ENCODE measurements at regions not wholly inside any gene's neighbourhood (a gene's known extent, or its start where the extent isn't known, plus 50 kb on each side); places are given as distances from the start of the nearest gene placed in this dataset.

- H3K9me3 ChIP-seq (ENCODE audit: low read depth, low read length), result no peaks in the 10 kb centered on the region
- no peak for DNase-seq (ENCODE audit: low read depth, low spot score)
- no peak overlapping the region for H3K9ac ChIP-seq (ENCODE audit: insufficient read length)
- H3K4me3 ChIP-seq, result no peak overlapping the region
- H3K27ac ChIP-seq, result no peak overlapping the region
- no peaks in the 10 kb centered on the region for H3K36me3 ChIP-seq (ENCODE audit: insufficient read depth, low read length)
- no peak for TF ChIP-seq FOXP2 (optimal IDR thresholded peaks at IDR 0.05; ENCODE audit: control extremely low read depth, extremely low read length, insufficient read depth)
- no peak for TF ChIP-seq POLR2AphosphoS5 (IDR thresholded peaks at IDR 0.05; ENCODE audit: borderline replicate concordance, low read depth, low read length)
- no peak for TF ChIP-seq EZH2 (IDR thresholded peaks at IDR 0.05)
Observed at GRCh38 chr3:194973366-194974000, 287.8 kb downstream of the FAM43A start.

DNA sequence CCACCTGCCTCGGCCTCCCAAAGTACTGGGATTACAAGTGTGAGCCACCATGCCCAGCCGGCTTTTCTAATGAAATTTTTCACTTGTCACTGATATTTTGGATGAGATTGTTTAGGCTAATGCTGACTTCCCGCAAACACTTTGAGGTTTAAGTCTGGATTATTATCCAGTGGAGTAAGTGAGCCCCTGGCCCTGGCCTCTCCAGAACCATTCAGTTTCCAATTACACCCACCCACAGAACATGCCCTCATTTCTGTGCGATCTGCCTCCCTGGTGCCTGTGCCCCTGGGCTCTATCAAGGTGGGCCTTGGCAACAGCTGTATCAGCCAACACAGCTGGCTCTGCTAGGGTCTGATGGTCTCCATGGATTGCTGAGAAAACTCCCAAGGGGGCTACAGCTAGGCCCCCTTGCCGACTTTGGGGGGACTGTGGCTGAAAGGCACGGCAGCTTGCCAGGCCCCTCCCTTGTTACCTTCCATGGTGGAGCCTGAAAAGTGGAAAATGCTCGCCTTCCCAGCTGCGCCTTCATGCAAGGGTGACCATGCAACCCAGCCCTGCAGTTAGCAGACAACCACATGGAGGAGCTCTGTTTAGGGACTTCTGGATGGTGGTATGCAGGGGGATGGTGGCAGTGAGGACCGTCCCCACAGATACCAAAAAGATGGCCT is 288.9 kb downstream of the FAM43A start:
- Histone ChIP-seq H3K4me3 (no peak overlapping the region), H3K36me3 (ENCODE audit: insufficient read depth, low read length) (no peaks in the 10 kb centered on the region), H3K9ac (ENCODE audit: insufficient read length) (no peak overlapping the region), H3K27ac (no peak overlapping the region), H3K9me3 (ENCODE audit: low read depth, low read length) (no peaks in the 10 kb centered on the region)
- no peak for TF ChIP-seq FOXP2 (optimal IDR thresholded peaks at IDR 0.05; ENCODE audit: control extremely low read depth, extremely low read length, insufficient read depth)
- no peak for TF ChIP-seq POLR2AphosphoS5 (IDR thresholded peaks at IDR 0.05; ENCODE audit: borderline replicate concordance, low read depth, low read length)
- DNase-seq (ENCODE audit: low read depth, low spot score), result no peak

- TF ChIP-seq FOXP2 (optimal IDR thresholded peaks at IDR 0.05; ENCODE audit: control extremely low read depth, extremely low read length, insufficient read depth) (no peak), EZH2 (IDR thresholded peaks at IDR 0.05) (no peak), POLR2AphosphoS5 (IDR thresholded peaks at IDR 0.05; ENCODE audit: borderline replicate concordance, low read depth, low read length) (no peak)
- no peaks in the 10 kb centered on the region for H3K9me3 ChIP-seq (ENCODE audit: low read depth, low read length)
- no peak overlapping the region for H3K9ac ChIP-seq (ENCODE audit: insufficient read length)
- H3K4me3 ChIP-seq, result no peak overlapping the region
- H3K36me3 ChIP-seq (ENCODE audit: insufficient read depth, low read length), result no peaks in the 10 kb centered on the region
- DNase-seq (ENCODE audit: low read depth, low spot score), result no peak
- no peak overlapping the region for H3K27ac ChIP-seq
Observed at GRCh38 chr3:194976049-194976451, 290.4 kb downstream of the FAM43A start.

GRCh38 chr3:194976874-194977273 is 291.2 kb downstream of the FAM43A start:
- TF ChIP-seq EZH2 (IDR thresholded peaks at IDR 0.05), result no peak
- no peak for TF ChIP-seq POLR2AphosphoS5 (IDR thresholded peaks at IDR 0.05; ENCODE audit: borderline replicate concordance, low read depth, low read length)
- no peak for TF ChIP-seq FOXP2 (optimal IDR thresholded peaks at IDR 0.05; ENCODE audit: control extremely low read depth, extremely low read length, insufficient read depth)
- Histone ChIP-seq H3K9me3 (ENCODE audit: low read depth, low read length) (no peaks in the 10 kb centered on the region), H3K36me3 (ENCODE audit: insufficient read depth, low read length) (no peaks in the 10 kb centered on the region), H3K9ac (ENCODE audit: insufficient read length) (no peak overlapping the region), H3K4me3 (no peak overlapping the region), H3K27ac (no peak overlapping the region)
- no peak for DNase-seq (ENCODE audit: low read depth, low spot score)

DNA sequence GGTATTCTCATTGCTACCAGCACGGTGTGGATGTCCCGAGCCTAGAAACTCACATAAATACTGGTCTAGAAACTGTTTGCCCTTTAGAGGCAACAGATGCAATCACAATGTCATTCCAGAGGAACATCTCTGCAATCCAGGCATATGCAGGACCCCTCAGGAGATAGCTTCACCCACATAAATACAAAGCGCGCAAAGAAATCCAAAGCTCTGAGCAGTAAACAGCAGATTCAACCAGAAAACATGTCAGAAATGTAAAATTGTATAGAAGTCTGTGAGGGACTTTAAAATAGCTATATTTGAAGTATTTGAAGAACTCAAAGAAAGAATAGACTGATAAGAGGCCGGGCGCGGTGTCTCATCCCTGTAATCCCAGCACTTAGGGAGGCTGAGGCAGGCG is 291.7 kb downstream of the FAM43A start:
- Histone ChIP-seq H3K4me3 (no peak overlapping the region), H3K36me3 (ENCODE audit: insufficient read depth, low read length) (no peaks in the 10 kb centered on the region), H3K9ac (ENCODE audit: insufficient read length) (no peak overlapping the region), H3K9me3 (ENCODE audit: low read depth, low read length) (no peaks in the 10 kb centered on the region), H3K27ac (no peak overlapping the region)
- no peak for DNase-seq (ENCODE audit: low read depth, low spot score)
- no peak for TF ChIP-seq FOXP2 (optimal IDR thresholded peaks at IDR 0.05; ENCODE audit: control extremely low read depth, extremely low read length, insufficient read depth)
- no peak for TF ChIP-seq POLR2AphosphoS5 (IDR thresholded peaks at IDR 0.05; ENCODE audit: borderline replicate concordance, low read depth, low read length)
- no peak for TF ChIP-seq EZH2 (IDR thresholded peaks at IDR 0.05)

- Histone ChIP-seq H3K36me3 (ENCODE audit: insufficient read depth, low read length) (no peaks in the 10 kb centered on the region), H3K9me3 (ENCODE audit: low read depth, low read length) (no peaks in the 10 kb centered on the region), H3K9ac (ENCODE audit: insufficient read length) (no peak overlapping the region), H3K4me3 (no peak overlapping the region), H3K27ac (no peak overlapping the region)
- no peak for TF ChIP-seq FOXP2 (optimal IDR thresholded peaks at IDR 0.05; ENCODE audit: control extremely low read depth, extremely low read length, insufficient read depth)
- TF ChIP-seq POLR2AphosphoS5 (IDR thresholded peaks at IDR 0.05; ENCODE audit: borderline replicate concordance, low read depth, low read length), result no peak
- TF ChIP-seq EZH2 (IDR thresholded peaks at IDR 0.05), result no peak
- DNase-seq (ENCODE audit: low read depth, low spot score), result no peak
Observed at GRCh38 chr3:194979173-194979572, 291.8 kb downstream of the XXYLT1 start.

- H3K9ac ChIP-seq (ENCODE audit: insufficient read length), result no peak overlapping the region
- H3K9me3 ChIP-seq (ENCODE audit: low read depth, low read length), result no peaks in the 10 kb centered on the region
- H3K36me3 ChIP-seq (ENCODE audit: insufficient read depth, low read length), result no peaks in the 10 kb centered on the region
- no peak for TF ChIP-seq POLR2AphosphoS5 (IDR thresholded peaks at IDR 0.05; ENCODE audit: borderline replicate concordance, low read depth, low read length)
- no peak for TF ChIP-seq FOXP2 (optimal IDR thresholded peaks at IDR 0.05; ENCODE audit: control extremely low read depth, extremely low read length, insufficient read depth)
- TF ChIP-seq EZH2 (IDR thresholded peaks at IDR 0.05), result no peak
- no peak for DNase-seq (ENCODE audit: low read depth, low spot score)
- no peak overlapping the region for H3K27ac ChIP-seq
- no peak overlapping the region for H3K4me3 ChIP-seq
Observed at GRCh38 chr3:194982472-194982871, 288.5 kb downstream of the XXYLT1 start.

GRCh38 chr3:194983121-194983520 is 287.8 kb downstream of the XXYLT1 start:
- Histone ChIP-seq H3K9me3 (ENCODE audit: low read depth, low read length) (no peaks in the 10 kb centered on the region), H3K4me3 (no peak overlapping the region), H3K27ac (no peak overlapping the region), H3K36me3 (ENCODE audit: insufficient read depth, low read length) (no peaks in the 10 kb centered on the region), H3K9ac (ENCODE audit: insufficient read length) (no peak overlapping the region)
- no peak for DNase-seq (ENCODE audit: low read depth, low spot score)
- no peak for TF ChIP-seq POLR2AphosphoS5 (IDR thresholded peaks at IDR 0.05; ENCODE audit: borderline replicate concordance, low read depth, low read length)
- TF ChIP-seq FOXP2 (optimal IDR thresholded peaks at IDR 0.05; ENCODE audit: control extremely low read depth, extremely low read length, insufficient read depth), result no peak
- no peak for TF ChIP-seq EZH2 (IDR thresholded peaks at IDR 0.05)

Data from SK-N-MC (cell line).